Neural cell (in vitro differentiated cells): ENCODE measurements at regions not wholly inside any gene's neighbourhood (a gene's known extent, or its start where the extent isn't known, plus 50 kb on each side); places are given as distances from the start of the nearest gene placed in this dataset.

Experiments used
- H2AFZ ChIP-seq: fragments of 200-600, 300-800 bp; sonication (generic), shearing (Covaris generic); 2 replicates; pipeline ENCODE4 v1.6.0; 2014; ENCODE audit warnings: low read depth, mild to moderate bottlenecking, antibody characterized with exemption, low read length, moderate library complexity
- H3F3A ChIP-seq: fragments of 200-600 bp; shearing (Covaris generic); 2 replicates; pipeline ENCODE4 v1.6.1; 2016; ENCODE audit warnings: mild to moderate bottlenecking, moderate library complexity, mixed read lengths, antibody characterized with exemption, low read length; ENCODE audit not compliant: insufficient read depth, poor library complexity, severe bottlenecking
- H3K27ac ChIP-seq: fragments of 200-600, 300-800 bp; sonication (generic), shearing (Covaris generic); 2 replicates; pipeline ENCODE4 v1.5.1; 2014; ENCODE audit warnings: mild to moderate bottlenecking, low read length, moderate library complexity
- H3K27me3 ChIP-seq: fragments of 300-800, 200-600 bp; sonication (generic), shearing (Covaris generic); 2 replicates; pipeline ENCODE4 v1.6.0; 2014; ENCODE audit warnings: mild to moderate bottlenecking, low read depth, low read length, moderate library complexity; ENCODE audit not compliant: insufficient read depth
- H3K36me3 ChIP-seq: fragments of 300-800, 200-600 bp; sonication (generic), shearing (Covaris generic); 2 replicates; pipeline ENCODE4 v1.5.1; 2014; ENCODE audit warnings: mild to moderate bottlenecking, antibody characterized with exemption, low read length, moderate library complexity; ENCODE audit not compliant: insufficient read depth
- H3K4me2 ChIP-seq: fragments of 300-800, 200-600 bp; sonication (generic), shearing (Covaris generic); 2 replicates; pipeline ENCODE4 v1.6.0; 2014; ENCODE audit warnings: mild to moderate bottlenecking, low read length
- H3K4me3 ChIP-seq: fragments of 300-800, 200-600 bp; sonication (generic), shearing (Covaris generic); 2 replicates; pipeline ENCODE4 v1.5.1; 2014; ENCODE audit warnings: mild to moderate bottlenecking, low read length, moderate library complexity
- H3K79me2 ChIP-seq: fragments of 200-600 bp; shearing (Covaris generic); replicated peaks from 2 replicates; pipeline ENCODE4 v1.6.0; 2014; ENCODE audit warnings: mild to moderate bottlenecking, low read length, moderate library complexity; ENCODE audit not compliant: insufficient read depth
- H3K9ac ChIP-seq: fragments of 300-800, 200-600 bp; sonication (generic), shearing (Covaris generic); 2 replicates; pipeline ENCODE4 v1.6.1; 2016; ENCODE audit warnings: mild to moderate bottlenecking, low read length, mixed read lengths
- H3K9me2 ChIP-seq: fragments of 200-600 bp; shearing (Covaris generic); 2 replicates; pipeline ENCODE4 v1.6.1; 2016; ENCODE audit warnings: mild to moderate bottlenecking, low read length, mixed read lengths; ENCODE audit not compliant: insufficient read depth
- H3K9me3 ChIP-seq: fragments of 200-600, 300-800 bp; sonication (generic), shearing (Covaris generic); 2 replicates; pipeline ENCODE4 v1.6.1; 2016; ENCODE audit warnings: mild to moderate bottlenecking, mixed run types, low read length, moderate library complexity, mixed read lengths
- H4K20me1 ChIP-seq: fragments of 200-600 bp; shearing (Covaris generic); 2 replicates; pipeline ENCODE4 v1.6.1; 2016; ENCODE audit warnings: mild to moderate bottlenecking, mixed run types; ENCODE audit not compliant: insufficient read depth
- CTCF ChIP-seq: fragments of 450-650 bp; IDR thresholded peaks from 2 replicates; pipeline ENCODE4 v1.5.1; 2014; ENCODE audit warnings: antibody characterized with exemption, mild to moderate bottlenecking, moderate library complexity; ENCODE audit not compliant: poor library complexity, severe bottlenecking
- EP300 ChIP-seq: fragments of 450-650 bp; conservative IDR thresholded peaks from 2 replicates; pipeline ENCODE4 v1.6.1; 2014; ENCODE audit warnings: antibody characterized with exemption, mild to moderate bottlenecking, moderate library complexity; ENCODE audit not compliant: poor library complexity, severe bottlenecking
- EZH2 ChIP-seq: fragments of 200-600, 300-800 bp; shearing (Covaris generic), sonication (generic); IDR thresholded peaks from 2 replicates; pipeline ENCODE4 v1.6.1; 2014; ENCODE audit warnings: antibody characterized with exemption, low read length, borderline replicate concordance, mild to moderate bottlenecking; ENCODE audit not compliant: insufficient read depth, poor library complexity, severe bottlenecking
- MXI1 ChIP-seq: fragments of 450-650 bp; conservative IDR thresholded peaks from 2 replicates; pipeline ENCODE4 v1.6.1; 2014; ENCODE audit warnings: antibody characterized with exemption, mild to moderate bottlenecking; ENCODE audit not compliant: poor library complexity, severe bottlenecking
- POLR2AphosphoS5 ChIP-seq: IDR thresholded peaks from 2 replicates; pipeline ENCODE4 v1.6.1; 2012
- RAD21 ChIP-seq: fragments of 450-650 bp; conservative IDR thresholded peaks from 2 replicates; pipeline ENCODE4 v1.6.1; 2014; ENCODE audit warnings: antibody characterized with exemption, mild to moderate bottlenecking, moderate library complexity
- REST ChIP-seq: IDR thresholded peaks from 2 replicates; pipeline ENCODE4 v1.6.1; 2012; ENCODE audit warnings: borderline replicate concordance
- SMC3 ChIP-seq: fragments of 450-650 bp; conservative IDR thresholded peaks from 2 replicates; pipeline ENCODE4 v1.6.1; 2014; ENCODE audit warnings: antibody characterized with exemption, mild to moderate bottlenecking, moderate library complexity; ENCODE audit not compliant: poor library complexity
- TAF1 ChIP-seq: IDR thresholded peaks from 2 replicates; pipeline ENCODE4 v1.6.1; 2012; ENCODE audit warnings: low read depth

- Histone ChIP-seq H3K36me3 (no peaks in the 10 kb centered on the region), H3K27me3 (no peaks in the 10 kb centered on the region), H4K20me1 (no peaks in the 10 kb centered on the region), H2AFZ (no peak overlapping the region), H3K9me3 (no peaks in the 10 kb centered on the region), H3K4me3 (no peak overlapping the region), H3K27ac (no peak overlapping the region), H3K79me2 (no peaks in the 10 kb centered on the region), H3K9ac (no peak overlapping the region), H3F3A (no peaks in the 10 kb centered on the region), H3K9me2 (no peaks in the 10 kb centered on the region), H3K4me2 (no peak overlapping the region)
- TF ChIP-seq CTCF (no peak), REST (no peak), POLR2AphosphoS5 (no peak), TAF1 (no peak), EP300 (no peak), MXI1 (no peak), SMC3 (no peak), RAD21 (no peak), EZH2 (no peak)
Observed at GRCh38 chr2:47687856-47688255, 95.1 kb upstream of the MSH6 start.

- no peaks in the 10 kb centered on the region for H3K9me2 ChIP-seq
- no peaks in the 10 kb centered on the region for H3F3A ChIP-seq
- H4K20me1 ChIP-seq, result no peaks in the 10 kb centered on the region
- H3K9ac ChIP-seq, result no peak overlapping the region
- H3K36me3 ChIP-seq, result no peaks in the 10 kb centered on the region
- TF ChIP-seq TAF1 (no peak), REST (no peak), MXI1 (no peak), EZH2 (no peak), SMC3 (no peak), CTCF (no peak), EP300 (no peak), POLR2AphosphoS5 (no peak)
- no peak overlapping the region for H3K4me2 ChIP-seq
- no peak overlapping the region for H3K27ac ChIP-seq
- no peaks in the 10 kb centered on the region for H3K9me3 ChIP-seq
- H2AFZ ChIP-seq, result no peak overlapping the region
- no peak overlapping the region for H3K4me3 ChIP-seq
- no peaks in the 10 kb centered on the region for H3K27me3 ChIP-seq
- H3K79me2 ChIP-seq, result no peaks in the 10 kb centered on the region
Observed at GRCh38 chr2:47686018-47686417, 96.9 kb upstream of the MSH6 start.
